GM18861 (cell line): ENCODE measurements at regions not wholly inside any gene's neighbourhood (a gene's known extent, or its start where the extent isn't known, plus 50 kb on each side); places are given as distances from the start of the nearest gene placed in this dataset.

Source experiments
- ATAC-seq: cut with Tn5 transposase; IDR thresholded peaks from one replicate; pipeline ENCODE4 v1.9.1; 2021; ENCODE audit not compliant: unreplicated experiment

GRCh38 chr18:65415098-65415497, 335.7 kb upstream of the CDH7 start:
- ATAC-seq = no peak

GRCh38 chr18:65414501-65414900, 336.3 kb upstream of the CDH7 start:
- no peak for ATAC-seq

- no peak for ATAC-seq
These were observed 339.8 kb upstream of the CDH7 start for GRCh38 chr18:65411061-65411460.

- no peak for ATAC-seq
These were observed 341.6 kb upstream of the CDH7 start for GRCh38 chr18:65409261-65409660.

GRCh38 chr18:65403534-65403933, 347.3 kb upstream of the CDH7 start:
- no peak for ATAC-seq

- no peak for ATAC-seq
These were observed 351.7 kb upstream of the CDH7 start for GRCh38 chr18:65399091-65399490.

- ATAC-seq = no peak
These were observed 352.3 kb upstream of the CDH7 start for GRCh38 chr18:65398347-65399075.

- no peak for ATAC-seq
These were observed 369.8 kb upstream of the CDH7 start for GRCh38 chr18:65380986-65381385.

- no peak for ATAC-seq
These were observed 370.2 kb upstream of the CDH7 start for GRCh38 chr18:65380571-65380970.

GRCh38 chr18:65372904-65373303, 377.9 kb upstream of the CDH7 start:
- no peak for ATAC-seq

GRCh38 chr18:65365245-65365980, 385.4 kb upstream of the CDH7 start:
- ATAC-seq = no peak

GRCh38 chr18:65363911-65364632, 386.7 kb upstream of the CDH7 start:
- no peak for ATAC-seq

- ATAC-seq = no peak
These were observed 387.8 kb upstream of the CDH7 start for GRCh38 chr18:65363011-65363410.

- no peak for ATAC-seq
These were observed 391.3 kb upstream of the CDH7 start for GRCh38 chr18:65359479-65359878.

GRCh38 chr18:65358306-65358705, 392.5 kb upstream of the CDH7 start:
- ATAC-seq = no peak

GRCh38 chr18:65352186-65352585, 398.6 kb upstream of the CDH7 start:
- no peak for ATAC-seq

- no peak for ATAC-seq
These were observed 401.2 kb upstream of the CDH7 start for GRCh38 chr18:65349635-65350034.

- no peak for ATAC-seq
These were observed 403.4 kb upstream of the CDH7 start for GRCh38 chr18:65347446-65347845.

- ATAC-seq = no peak
These were observed 404.7 kb upstream of the CDH7 start for GRCh38 chr18:65346086-65346485.

GRCh38 chr18:65343571-65343970, 407.2 kb upstream of the CDH7 start:
- ATAC-seq = no peak

GRCh38 chr18:65336411-65336810, 414.4 kb upstream of the CDH7 start:
- no peak for ATAC-seq

- no peak for ATAC-seq
These were observed 421.8 kb upstream of the CDH7 start for GRCh38 chr18:65329010-65329409.
